Large intestine (tissue), 3 donors: ENCODE measurements at regions not wholly inside any gene's neighbourhood (a gene's known extent, or its start where the extent isn't known, plus 50 kb on each side); places are given as distances from the start of the nearest gene placed in this dataset.
"Not testable (repeated sequence)": the region's sequence is repeated elsewhere in the genome, so short reads cannot be mapped to it uniquely, and the experiment has no call there.

ENCODE experiments used
- DNase-seq, 2 donors: peaks; one replicate each; pipeline versions ENCODE4 v3.0.0 to v3.0.0-alpha.2; 2013
- H3K27ac ChIP-seq: one replicate; pipeline ENCODE4 v1.5.1; 2013; ENCODE audit warnings: low read length
- H3K27me3 ChIP-seq: 2 replicates; pipeline ENCODE4 v1.6.1; 2013; ENCODE audit warnings: low read length; ENCODE audit not compliant: control insufficient read depth, insufficient read depth
- H3K36me3 ChIP-seq: 2 replicates; pipeline ENCODE4 v1.6.1; 2013; ENCODE audit warnings: low read length; ENCODE audit not compliant: control insufficient read depth, insufficient read depth
- H3K4me1 ChIP-seq: one replicate; pipeline ENCODE4 v1.6.1; 2013; ENCODE audit warnings: low read length; ENCODE audit not compliant: control insufficient read depth, insufficient read depth
- H3K4me3 ChIP-seq: one replicate; pipeline ENCODE4 v1.5.1; 2013; ENCODE audit warnings: low read length
- H3K9me3 ChIP-seq: one replicate; pipeline ENCODE4 v1.6.1; 2013; ENCODE audit warnings: mild to moderate bottlenecking, low read depth, low read length, moderate library complexity; ENCODE audit not compliant: control insufficient read depth
- WGBS: methylation state at CpG from one replicate; pipeline ENCODE4 v1.1.5; 2013; ENCODE audit warnings: low lambda C conversion rate; ENCODE audit not compliant: insufficient coverage; 5-methylcytosine and 5-hydroxymethylcytosine counted together

- H3K27me3 ChIP-seq: no peaks in the 10 kb centered on the region
- H3K9me3 ChIP-seq: no peaks in the 10 kb centered on the region
- H3K36me3 ChIP-seq: no peaks in the 10 kb centered on the region
- 88% methylated on average over 3 of the region's 4 CpGs for WGBS
- no peak for DNase-seq
- no peak overlapping the region for H3K27ac ChIP-seq
- no peaks in the 10 kb centered on the region for H3K4me1 ChIP-seq
- no peak overlapping the region for H3K4me3 ChIP-seq
Observed at GRCh38 chr1:94362466-94363058, 55.6 kb upstream of the ABCD3 start.

- DNase-seq: no peak
- Histone ChIP-seq H3K27me3 (no peaks in the 10 kb centered on the region), H3K36me3 (no peaks in the 10 kb centered on the region), H3K4me1 (no peaks in the 10 kb centered on the region), H3K27ac (no peak overlapping the region), H3K9me3 (no peaks in the 10 kb centered on the region), H3K4me3 (no peak overlapping the region)
- WGBS: no CpG with 5 or more reads among the region's 10 CpGs
Observed at GRCh38 chr1:94358630-94359599, 59.3 kb upstream of the ABCD3 start.

- H3K27me3 ChIP-seq: no peaks in the 10 kb centered on the region
- WGBS: no CpG with 5 or more reads among the region's 5 CpGs
- no peaks in the 10 kb centered on the region for H3K9me3 ChIP-seq
- no peak for DNase-seq
- H3K4me3 ChIP-seq: no peak overlapping the region
- H3K36me3 ChIP-seq: no peaks in the 10 kb centered on the region
- H3K27ac ChIP-seq: no peak overlapping the region
- no peaks in the 10 kb centered on the region for H3K4me1 ChIP-seq
Observed at GRCh38 chr1:94357661-94358060, 60.5 kb upstream of the ABCD3 start.

GRCh38 chr1:94355485-94355980 lies 62.7 kb upstream of the ABCD3 start:
- no CpG with 5 or more reads among the region's 3 CpGs for WGBS
- H3K27me3 ChIP-seq: no peaks in the 10 kb centered on the region
- H3K36me3 ChIP-seq: no peaks in the 10 kb centered on the region
- H3K4me1 ChIP-seq: no peaks in the 10 kb centered on the region
- no peak overlapping the region for H3K27ac ChIP-seq
- H3K4me3 ChIP-seq: no peak overlapping the region
- no peaks in the 10 kb centered on the region for H3K9me3 ChIP-seq
- DNase-seq: no peak

- H3K36me3 ChIP-seq: no peaks in the 10 kb centered on the region
- no peak for DNase-seq
- no peaks in the 10 kb centered on the region for H3K4me1 ChIP-seq
- H3K9me3 ChIP-seq: no peaks in the 10 kb centered on the region
- WGBS: no CpG with 5 or more reads among the region's 2 CpGs
- no peaks in the 10 kb centered on the region for H3K27me3 ChIP-seq
- no peak overlapping the region for H3K4me3 ChIP-seq
- H3K27ac ChIP-seq: no peak overlapping the region
Observed at GRCh38 chr1:94351481-94351880, 66.7 kb upstream of the ABCD3 start.

- Histone ChIP-seq H3K27me3 (no peaks in the 10 kb centered on the region), H3K36me3 (no peaks in the 10 kb centered on the region), H3K27ac (no peak overlapping the region), H3K9me3 (no peaks in the 10 kb centered on the region), H3K4me3 (no peak overlapping the region), H3K4me1 (no peaks in the 10 kb centered on the region)
- no CpG with 5 or more reads among the region's 1 CpG for WGBS
- peak in 1 of 2 donors; percentile 31 for DNase-seq
Observed at GRCh38 chr1:94350350-94350924, 67.8 kb upstream of the ABCD3 start.

- no peak overlapping the region for H3K27ac ChIP-seq
- H3K36me3 ChIP-seq: no peaks in the 10 kb centered on the region
- no peaks in the 10 kb centered on the region for H3K27me3 ChIP-seq
- no CpG with 5 or more reads among the region's 2 CpGs for WGBS
- no peak overlapping the region for H3K4me3 ChIP-seq
- DNase-seq: no peak
- no peaks in the 10 kb centered on the region for H3K9me3 ChIP-seq
- no peaks in the 10 kb centered on the region for H3K4me1 ChIP-seq
Observed at GRCh38 chr1:94349853-94350252, 68.3 kb upstream of the ABCD3 start.

- not testable (repeated sequence) for H3K36me3 ChIP-seq, DNase-seq, H3K27me3 ChIP-seq, H3K4me3 ChIP-seq, H3K9me3 ChIP-seq, H3K27ac ChIP-seq, H3K4me1 ChIP-seq
- WGBS: no CpG with 5 or more reads among the region's 2 CpGs
Observed at GRCh38 chr1:94348386-94348785, 69.8 kb upstream of the ABCD3 start.

- peaks cover 3% of the 10 kb centered on the region for H3K4me1 ChIP-seq
- no peaks in the 10 kb centered on the region for H3K27me3 ChIP-seq
- WGBS: no CpG with 5 or more reads among the region's 4 CpGs
- no peak overlapping the region for H3K4me3 ChIP-seq
- no peaks in the 10 kb centered on the region for H3K36me3 ChIP-seq
- DNase-seq: no peak
- no peaks in the 10 kb centered on the region for H3K9me3 ChIP-seq
- no peak overlapping the region for H3K27ac ChIP-seq
Observed at GRCh38 chr1:94345148-94345721, 73.0 kb upstream of the ABCD3 start.

- Histone ChIP-seq H3K27ac (no peak overlapping the region), H3K4me1 (peaks cover 3% of the 10 kb centered on the region), H3K36me3 (no peaks in the 10 kb centered on the region), H3K27me3 (no peaks in the 10 kb centered on the region), H3K4me3 (no peak overlapping the region), H3K9me3 (no peaks in the 10 kb centered on the region)
- DNase-seq: peak in 1 of 2 donors; percentile 49
- no CpG with 5 or more reads among the region's 3 CpGs for WGBS
Observed at GRCh38 chr1:94342416-94342815, 75.8 kb upstream of the ABCD3 start.
